Activated naive CD4-positive, alpha-beta T cell treated with anti-CD3 and anti-CD28 coated beads, Interleukin-2, amount 10 ng/mL, durations not matched to agents 7 days and 5 days (primary cell): ENCODE measurements at regions not wholly inside any gene's neighbourhood (a gene's known extent, or its start where the extent isn't known, plus 50 kb on each side); places are given as distances from the start of the nearest gene placed in this dataset.

Source experiments
- CTCF ChIA-PET: fragments of 350-600 bp; sonication (Branson Sonifier 250); formaldehyde crosslinking; loops from one replicate; lab custom pipeline; 2021; ENCODE audit warnings: antibody characterized with exemption; lab: Charles Lee
- DNase-seq: peaks from one replicate; pipeline ENCODE4 v3.0.0-alpha.2; 2020
- H3K27ac Mint-ChIP-seq: one replicate; pipeline ENCODE4 v1.8.0; 2021; ENCODE audit warnings: mild to moderate bottlenecking, moderate library complexity, mixed read lengths
- H3K27me3 Mint-ChIP-seq: one replicate; pipeline ENCODE4 v1.8.0; 2021; ENCODE audit warnings: mild to moderate bottlenecking, mixed read lengths
- H3K36me3 Mint-ChIP-seq: one replicate; pipeline ENCODE4 v1.8.0; 2021; ENCODE audit warnings: mixed read lengths
- H3K4me1 Mint-ChIP-seq: one replicate; pipeline ENCODE4 v1.8.0; 2021; ENCODE audit warnings: mixed read lengths
- H3K4me3 Mint-ChIP-seq: one replicate; pipeline ENCODE4 v1.8.0; 2021; ENCODE audit warnings: mild to moderate bottlenecking, moderate library complexity, mixed read lengths
- H3K9me3 Mint-ChIP-seq: one replicate; pipeline ENCODE4 v1.8.0; 2021; ENCODE audit warnings: mixed read lengths

DNA sequence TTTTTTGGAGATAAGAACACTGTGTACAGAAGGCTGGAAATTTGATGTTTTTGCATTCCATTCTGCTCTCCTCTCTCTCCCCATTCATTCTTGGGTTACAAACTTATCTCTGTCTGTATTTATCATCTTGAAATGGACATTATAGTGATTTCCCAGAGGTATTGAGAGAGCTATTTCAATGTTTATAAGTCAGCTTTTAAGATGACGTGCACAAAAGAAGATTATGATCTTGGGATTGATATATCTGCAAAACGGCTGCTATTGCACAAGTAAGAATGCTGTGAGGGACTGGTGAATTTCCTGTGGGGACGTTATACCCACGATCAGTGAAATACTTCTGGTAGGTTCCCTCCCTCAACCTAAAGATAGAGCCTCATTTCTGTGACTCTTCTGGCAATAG is 61.0 kb upstream of the DTNA start:
- no peaks in the 10 kb centered on the region for H3K36me3 Mint-ChIP-seq

DNA sequence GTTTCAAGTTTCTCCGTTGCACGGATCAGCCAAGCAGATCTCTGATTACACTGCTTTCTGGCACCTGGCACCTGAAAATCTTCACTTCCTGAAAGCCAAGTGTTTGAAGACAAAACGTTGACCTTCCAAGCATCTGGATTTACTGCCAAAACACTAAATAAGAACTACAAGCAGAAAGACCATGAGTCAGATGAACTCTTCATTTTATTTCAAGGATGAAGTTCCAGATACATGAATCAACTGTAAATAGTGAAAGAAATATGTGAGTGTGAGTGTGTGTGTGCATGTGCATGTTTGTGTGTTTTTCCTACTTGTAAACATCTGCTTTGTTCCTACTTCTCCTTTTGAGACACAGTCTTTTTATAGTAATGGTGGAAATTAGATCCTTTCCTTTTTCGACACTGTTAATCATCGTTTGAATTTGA is 60.0 kb upstream of the DTNA start:
- CTCF ChIA-PET, result interaction anchor here (3.8 kb wide), 1 partner anchor 12 kb away, joined by 24 read pairs; no protein-coding TSS in a partner anchor
- DNase-seq, result no peak

More for the DNA sequence above, 61.0 kb upstream of the DTNA start:
- Mint-ChIP-seq H3K4me1 (no peaks in the 10 kb centered on the region), H3K4me3 (no peak overlapping the region), H3K27ac (no peak overlapping the region), H3K9me3 (no peaks in the 10 kb centered on the region), H3K27me3 (no peaks in the 10 kb centered on the region)
- no peak for DNase-seq
- CTCF ChIA-PET, result interaction anchor here (1.6 kb wide), 1 partner anchor 12 kb away, joined by 5 read pairs; no protein-coding TSS in a partner anchor

DNA sequence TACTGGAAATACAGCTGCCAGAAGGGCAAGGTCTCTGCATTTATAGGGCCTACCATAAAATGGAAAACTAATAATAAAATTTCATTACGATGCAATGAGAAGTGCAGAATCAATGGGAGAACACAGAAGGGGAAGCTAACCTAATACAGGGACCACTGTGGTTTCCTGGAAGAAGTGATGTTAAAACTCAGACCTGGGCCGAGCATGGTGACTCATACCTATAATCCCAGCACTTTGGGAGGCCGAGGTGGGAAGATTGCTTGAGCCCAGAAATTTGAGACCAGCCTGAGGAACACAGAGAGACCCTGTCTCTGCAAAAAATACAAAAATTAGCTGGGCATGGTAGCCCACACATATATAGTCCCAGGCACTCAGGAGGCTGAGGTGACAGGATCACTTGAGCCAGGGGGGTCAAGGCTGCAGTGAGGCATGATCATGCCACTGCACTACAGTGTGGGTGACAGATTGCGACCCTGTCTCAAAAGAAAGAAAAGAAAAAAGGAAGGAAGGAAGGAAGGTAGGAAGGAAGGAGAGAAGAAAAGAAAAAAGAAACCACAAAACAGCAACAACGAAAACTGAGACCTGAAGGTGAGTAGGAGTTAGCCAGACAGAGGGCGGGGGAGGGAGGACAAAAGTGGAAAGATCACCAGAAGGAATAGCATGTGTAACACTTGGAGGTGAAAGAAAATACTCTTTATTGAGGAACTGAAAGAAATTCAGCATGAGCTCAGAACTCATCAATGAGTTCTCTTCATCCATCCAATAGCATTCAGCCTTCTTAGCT is 58.3 kb upstream of the DTNA start:
- Mint-ChIP-seq H3K9me3 (no peaks in the 10 kb centered on the region), H3K27me3 (no peaks in the 10 kb centered on the region), H3K4me1 (no peaks in the 10 kb centered on the region), H3K27ac (no peak overlapping the region), H3K36me3 (no peaks in the 10 kb centered on the region), H3K4me3 (no peak overlapping the region)
- no peak for DNase-seq
- CTCF ChIA-PET, result interaction anchor here (3.8 kb wide), 1 partner anchor 10 kb away, joined by 24 read pairs; no protein-coding TSS in a partner anchor

More for the DNA sequence above, 60.0 kb upstream of the DTNA start:
- no peaks in the 10 kb centered on the region for H3K27me3 Mint-ChIP-seq
- no peaks in the 10 kb centered on the region for H3K4me1 Mint-ChIP-seq
- H3K27ac Mint-ChIP-seq, result no peak overlapping the region
- H3K9me3 Mint-ChIP-seq, result no peaks in the 10 kb centered on the region
- H3K36me3 Mint-ChIP-seq, result no peaks in the 10 kb centered on the region
- H3K4me3 Mint-ChIP-seq, result no peak overlapping the region

DNA sequence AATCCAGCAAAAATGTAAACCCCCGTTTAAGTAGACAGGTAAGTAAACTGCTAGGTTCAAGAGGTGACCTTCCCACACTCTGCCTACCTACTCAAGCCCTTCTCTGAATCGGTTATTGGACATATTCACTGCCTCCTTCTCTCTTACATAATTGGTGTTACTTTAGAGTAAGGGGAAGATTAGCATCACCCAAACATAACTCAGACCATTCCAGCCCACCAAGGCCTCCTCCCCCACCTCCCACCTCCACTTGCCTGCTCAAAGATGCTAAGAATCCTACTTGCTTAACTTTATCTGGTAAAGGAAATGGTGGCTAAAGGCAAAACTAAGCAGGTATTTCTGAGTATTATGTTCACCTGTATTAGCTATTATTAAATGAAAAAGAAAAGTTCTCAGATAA is 55.0 kb upstream of the DTNA start:
- CTCF ChIA-PET, result no interaction called here
- no peaks in the 10 kb centered on the region for H3K9me3 Mint-ChIP-seq
- H3K27ac Mint-ChIP-seq, result no peak overlapping the region
- H3K36me3 Mint-ChIP-seq, result no peaks in the 10 kb centered on the region
- DNase-seq, result no peak
- no peak overlapping the region for H3K4me3 Mint-ChIP-seq
- no peaks in the 10 kb centered on the region for H3K4me1 Mint-ChIP-seq
- H3K27me3 Mint-ChIP-seq, result peaks cover 6% of the 10 kb centered on the region

DNA sequence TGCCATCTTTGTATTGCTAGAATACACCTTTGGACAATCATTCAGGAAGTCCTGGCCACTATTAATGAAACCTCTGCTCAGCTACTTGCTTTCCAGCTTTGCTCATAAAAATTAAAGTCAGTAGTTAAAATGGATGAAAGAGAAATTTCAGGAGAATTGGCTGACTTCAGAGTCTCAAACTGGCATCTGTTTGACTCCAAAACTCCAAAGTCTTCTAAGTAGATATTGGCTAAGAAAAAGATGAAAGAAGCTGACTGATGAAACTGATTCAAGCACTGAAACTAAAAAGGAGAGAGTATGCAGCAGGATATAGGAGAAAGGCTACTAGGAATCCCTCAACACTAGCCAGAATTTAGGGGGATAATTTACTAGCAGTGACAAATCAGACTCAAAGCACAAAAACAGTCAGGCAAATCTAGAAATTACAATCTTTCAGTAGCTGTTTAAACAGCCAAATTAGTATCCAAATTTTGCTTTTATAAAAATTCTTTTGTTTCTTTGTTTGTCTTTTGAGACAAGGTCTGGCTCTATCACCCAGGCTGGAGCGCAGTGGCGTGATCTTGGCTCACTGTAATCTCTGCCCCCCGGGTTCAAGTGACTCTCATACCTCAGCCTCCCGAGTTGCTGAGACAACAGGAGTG is 52.1 kb upstream of the DTNA start:
- Mint-ChIP-seq H3K4me1 (no peaks in the 10 kb centered on the region), H3K27ac (no peak overlapping the region), H3K9me3 (no peaks in the 10 kb centered on the region), H3K27me3 (peaks cover 6% of the 10 kb centered on the region), H3K4me3 (no peak overlapping the region), H3K36me3 (no peaks in the 10 kb centered on the region)
- no peak for DNase-seq
- CTCF ChIA-PET, result interaction anchor here (0.6 kb wide), 1 partner anchor 533 kb away, joined by 3 read pairs; no protein-coding TSS in a partner anchor

DNA sequence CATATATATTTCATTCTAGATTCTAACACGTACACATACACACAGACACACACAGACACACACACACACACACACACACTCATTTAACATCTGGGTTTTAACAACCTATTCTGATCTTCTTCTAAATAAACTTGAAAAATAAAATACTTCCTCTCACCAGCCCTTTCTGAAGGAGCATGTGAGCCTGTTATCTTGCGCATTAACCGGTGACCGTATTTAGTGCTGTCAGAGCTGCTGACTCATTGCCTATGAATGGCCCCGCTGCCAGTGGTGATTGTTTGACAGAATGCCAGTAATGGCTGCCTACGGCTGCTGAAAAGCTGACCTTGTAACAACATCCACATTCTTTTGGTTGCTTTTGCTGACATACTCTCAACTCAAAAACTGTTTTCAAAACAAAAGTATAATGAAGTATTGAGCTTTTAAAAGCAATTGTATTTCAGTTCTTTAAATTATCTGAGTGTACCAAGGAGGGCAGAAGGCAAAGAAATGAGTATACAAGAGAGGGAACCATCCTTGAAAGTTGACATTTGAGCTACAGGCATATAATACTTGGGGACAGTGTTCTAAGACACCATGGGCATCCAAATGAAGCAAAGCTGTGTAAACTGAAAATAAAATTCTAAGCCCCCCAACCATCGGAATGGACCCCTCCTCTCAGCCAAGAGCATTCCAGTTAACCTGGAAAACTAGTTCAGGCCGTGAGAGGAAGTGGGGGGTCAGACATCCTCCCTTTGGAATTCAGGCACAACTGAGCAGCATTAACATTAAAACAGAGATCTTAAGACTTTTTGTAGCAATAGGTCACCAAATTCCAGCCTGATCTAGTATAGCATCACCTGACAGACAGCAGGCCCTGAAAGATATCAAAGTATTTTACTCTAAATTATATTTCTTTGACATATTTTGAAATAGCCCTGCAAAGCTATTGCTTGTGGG is 50.2 kb upstream of the DTNA start:
- DNase-seq, result no peak
- Mint-ChIP-seq H3K4me1 (no peaks in the 10 kb centered on the region), H3K27me3 (peaks cover 6% of the 10 kb centered on the region), H3K36me3 (no peaks in the 10 kb centered on the region), H3K9me3 (no peaks in the 10 kb centered on the region), H3K27ac (no peak overlapping the region), H3K4me3 (no peak overlapping the region)
- CTCF ChIA-PET, result interaction anchor here (1.1 to 3.5 kb wide), 4 partner anchors 8 to 128 kb away, joined by 3 to 31 read pairs (median 14); no protein-coding TSS in a partner anchor
